ENCODE measurements at regions not wholly inside any gene's neighbourhood (a gene's known extent, or its start where the extent isn't known, plus 50 kb on each side); places are given as distances from the start of the nearest gene placed in this dataset.

GRCh38 chr11:26093206-26093605, 238.7 kb upstream of the ANO3 start:
- TF ChIP-seq EZH2 (IDR thresholded peaks at IDR 0.05; ENCODE audit: borderline replicate concordance, low read length): no peak
- TF ChIP-seq CTCF (IDR thresholded peaks at IDR 0.05; ENCODE audit: low read length): no peak
- Histone ChIP-seq H3K4me2 (ENCODE audit: low read length) (no peak overlapping the region), H3K9ac (ENCODE audit: low read length) (no peak overlapping the region; the same call in 1 of the 2 replicates), H2AFZ (ENCODE audit: low read length) (peak overlapping the region; percentile 40; the same call in 1 of the 2 replicates), H3K79me2 (ENCODE audit: insufficient read depth, low read length) (no peaks in the 10 kb centered on the region), H3K9me3 (ENCODE audit: low read length) (no peaks in the 10 kb centered on the region), H3K27me3 (ENCODE audit: insufficient read depth, low read length) (no peaks in the 10 kb centered on the region), H4K20me1 (ENCODE audit: insufficient read depth, low read length) (no peaks in the 10 kb centered on the region), H3F3A (ENCODE audit: insufficient read depth, low read length) (no peaks in the 10 kb centered on the region), H3K27ac (ENCODE audit: low read depth, low read length, poor library complexity, severe bottlenecking) (peak overlapping the region; percentile 42), H3K4me1 (ENCODE audit: insufficient read depth, low read length, severe bottlenecking) (peaks cover 50% of the 10 kb centered on the region), H3K9me2 (ENCODE audit: low read depth, low read length) (no peaks in the 10 kb centered on the region), H3K36me3 (ENCODE audit: insufficient read depth, low read length) (no peaks in the 10 kb centered on the region), H3K4me3 (ENCODE audit: low read depth, low read length, poor library complexity, severe bottlenecking) (no peak overlapping the region)

- no peak overlapping the region for H3K4me3 ChIP-seq (ENCODE audit: low read depth, low read length, poor library complexity, severe bottlenecking)
- TF ChIP-seq EZH2 (IDR thresholded peaks at IDR 0.05; ENCODE audit: borderline replicate concordance, low read length) (no peak), CTCF (IDR thresholded peaks at IDR 0.05; ENCODE audit: low read length) (no peak)
- no peaks in the 10 kb centered on the region for H3F3A ChIP-seq (ENCODE audit: insufficient read depth, low read length)
- peaks cover 41% of the 10 kb centered on the region for H3K4me1 ChIP-seq (ENCODE audit: insufficient read depth, low read length, severe bottlenecking)
- H3K36me3 ChIP-seq (ENCODE audit: insufficient read depth, low read length): no peaks in the 10 kb centered on the region
- H3K27ac ChIP-seq (ENCODE audit: low read depth, low read length, poor library complexity, severe bottlenecking): no peak overlapping the region
- no peaks in the 10 kb centered on the region for H3K79me2 ChIP-seq (ENCODE audit: insufficient read depth, low read length)
- no peak overlapping the region for H3K9ac ChIP-seq (ENCODE audit: low read length)
- H3K4me2 ChIP-seq (ENCODE audit: low read length): no peak overlapping the region
- no peaks in the 10 kb centered on the region for H3K9me2 ChIP-seq (ENCODE audit: low read depth, low read length)
- no peak overlapping the region for H2AFZ ChIP-seq (ENCODE audit: low read length)
- H4K20me1 ChIP-seq (ENCODE audit: insufficient read depth, low read length): no peaks in the 10 kb centered on the region
- no peaks in the 10 kb centered on the region for H3K27me3 ChIP-seq (ENCODE audit: insufficient read depth, low read length)
- H3K9me3 ChIP-seq (ENCODE audit: low read length): no peaks in the 10 kb centered on the region
Observed at GRCh38 chr11:26095340-26095739, 236.6 kb upstream of the ANO3 start.

GRCh38 chr11:26096451-26096850, 235.5 kb upstream of the ANO3 start:
- peaks cover 34% of the 10 kb centered on the region for H3K4me1 ChIP-seq (ENCODE audit: insufficient read depth, low read length, severe bottlenecking)

More at GRCh38 chr11:26096451-26096850, 235.5 kb upstream of the ANO3 start:
- no peaks in the 10 kb centered on the region for H3K9me2 ChIP-seq (ENCODE audit: low read depth, low read length)
- no peak overlapping the region for H3K27ac ChIP-seq (ENCODE audit: low read depth, low read length, poor library complexity, severe bottlenecking)
- no peak overlapping the region for H3K4me2 ChIP-seq (ENCODE audit: low read length)
- no peak for TF ChIP-seq EZH2 (IDR thresholded peaks at IDR 0.05; ENCODE audit: borderline replicate concordance, low read length)
- no peak for TF ChIP-seq CTCF (IDR thresholded peaks at IDR 0.05; ENCODE audit: low read length)
- H3K9me3 ChIP-seq (ENCODE audit: low read length): no peaks in the 10 kb centered on the region
- H3K79me2 ChIP-seq (ENCODE audit: insufficient read depth, low read length): no peaks in the 10 kb centered on the region
- no peaks in the 10 kb centered on the region for H3K27me3 ChIP-seq (ENCODE audit: insufficient read depth, low read length)
- H2AFZ ChIP-seq (ENCODE audit: low read length): peak overlapping the region; percentile 46; the same call in 1 of the 2 replicates
- no peaks in the 10 kb centered on the region for H4K20me1 ChIP-seq (ENCODE audit: insufficient read depth, low read length)
- H3K36me3 ChIP-seq (ENCODE audit: insufficient read depth, low read length): no peaks in the 10 kb centered on the region
- no peak overlapping the region for H3K9ac ChIP-seq (ENCODE audit: low read length)
- no peak overlapping the region for H3K4me3 ChIP-seq (ENCODE audit: low read depth, low read length, poor library complexity, severe bottlenecking)
- H3F3A ChIP-seq (ENCODE audit: insufficient read depth, low read length): no peaks in the 10 kb centered on the region
